ENCODE measurements at regions not wholly inside any gene's neighbourhood (a gene's known extent, or its start where the extent isn't known, plus 50 kb on each side); places are given as distances from the start of the nearest gene placed in this dataset.

DNA sequence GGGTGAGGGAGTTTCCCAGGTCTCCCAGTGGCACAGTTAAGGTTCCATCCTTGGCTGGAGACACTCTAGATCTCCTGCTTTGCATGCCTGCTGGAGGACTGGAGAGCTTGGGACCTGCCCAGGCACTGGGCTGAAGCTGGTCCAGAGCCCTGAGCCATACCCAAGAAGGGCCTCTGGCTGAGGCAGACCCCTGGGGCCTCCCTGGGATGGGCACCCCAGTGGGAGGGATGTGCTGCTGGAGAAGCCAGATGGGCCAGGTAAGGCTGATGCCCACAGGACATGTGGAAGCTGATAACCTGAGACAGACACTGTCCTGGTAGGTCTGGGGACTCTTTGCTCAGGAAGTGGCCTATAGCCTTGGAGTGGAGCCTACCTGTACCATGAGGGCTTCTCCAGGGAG is 160.7 kb downstream of the TFCP2L1 start:
- DNase-seq: no peak

DNA sequence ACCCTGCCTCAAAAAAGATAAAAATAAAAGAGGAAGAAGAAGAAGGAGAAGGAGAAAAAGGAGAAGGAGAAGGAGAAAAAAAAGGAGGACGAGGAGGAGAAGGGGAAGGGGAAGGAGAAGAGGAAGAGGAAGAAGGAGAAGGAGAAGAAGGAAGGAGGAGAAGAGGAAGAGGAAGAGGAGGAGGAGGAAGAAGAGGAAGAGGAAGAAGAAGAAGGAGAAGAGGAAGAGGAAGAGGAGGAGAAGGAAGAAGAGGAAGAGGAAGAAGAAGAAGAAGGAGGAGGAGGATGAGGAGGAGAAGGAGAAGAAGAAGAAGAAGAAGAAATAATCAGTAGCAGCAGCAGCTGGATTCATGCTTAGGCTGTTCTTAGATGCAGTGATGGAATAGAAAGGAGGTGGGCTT is 159.7 kb downstream of the TFCP2L1 start:
- DNase-seq: no peak

DNA sequence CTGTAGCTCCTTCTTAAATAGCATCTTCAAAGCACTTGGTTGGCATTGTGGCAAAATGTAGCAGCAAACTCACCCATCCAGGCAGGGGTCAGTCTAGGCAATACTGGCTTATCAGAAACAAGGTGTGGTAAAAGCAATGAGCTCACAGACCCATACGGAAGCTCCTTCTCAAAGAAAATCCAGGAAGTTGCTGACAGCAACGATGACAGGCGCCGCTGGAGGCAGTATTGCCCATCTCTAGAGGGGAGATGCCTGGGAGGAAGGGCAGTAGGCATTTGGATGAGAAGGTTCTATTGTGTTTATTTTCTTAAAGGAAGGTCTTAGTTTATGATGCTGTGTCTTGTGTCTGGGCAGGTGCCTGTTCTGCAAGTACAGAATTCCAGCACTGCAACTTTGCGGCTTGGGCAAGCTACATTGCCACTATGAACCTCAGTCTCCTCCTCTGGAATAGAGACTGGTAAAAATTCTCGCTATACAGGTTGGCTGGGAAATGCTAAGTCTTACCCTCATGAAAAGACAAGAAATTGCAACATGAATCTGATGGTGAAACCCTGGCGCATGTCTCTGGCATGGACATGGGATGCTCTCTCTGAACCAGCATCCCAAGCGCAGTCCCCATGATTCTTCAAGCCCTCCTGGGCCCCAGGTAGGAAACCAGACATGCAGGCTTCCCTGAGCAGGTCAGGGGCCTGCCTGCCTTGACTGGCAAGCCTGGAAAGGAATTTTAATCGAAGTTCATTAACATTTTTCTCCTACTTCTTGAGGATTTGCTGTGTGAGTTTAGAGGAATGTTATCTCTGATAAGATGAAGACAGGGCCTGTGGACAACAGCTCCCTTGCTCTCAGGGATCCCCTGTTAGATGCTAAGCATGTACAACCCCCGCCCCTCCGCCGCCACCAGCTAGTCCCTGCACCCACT is 156.0 kb downstream of the TFCP2L1 start:
- peak; percentile 76 for DNase-seq

DNA sequence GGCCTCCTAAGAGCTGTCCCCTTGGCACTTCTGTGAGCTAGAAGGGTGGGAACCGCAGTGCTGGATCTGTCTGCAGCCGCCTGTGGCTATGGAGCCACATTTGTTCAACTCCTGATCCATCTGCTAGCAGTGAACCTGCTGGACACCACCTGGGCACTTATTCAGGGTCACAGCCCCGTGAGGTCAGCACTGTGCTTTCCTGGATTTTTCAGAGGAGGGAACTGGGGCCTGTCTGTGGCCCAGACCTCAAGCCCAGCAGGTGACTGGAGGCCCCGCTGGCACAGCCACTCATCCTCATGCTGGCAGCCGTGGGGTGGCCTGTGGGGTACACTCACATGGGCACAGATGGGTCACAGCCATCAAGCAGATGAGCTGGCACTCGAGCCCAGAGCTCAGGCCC is 155.3 kb downstream of the TFCP2L1 start:
- DNase-seq: no peak

DNA sequence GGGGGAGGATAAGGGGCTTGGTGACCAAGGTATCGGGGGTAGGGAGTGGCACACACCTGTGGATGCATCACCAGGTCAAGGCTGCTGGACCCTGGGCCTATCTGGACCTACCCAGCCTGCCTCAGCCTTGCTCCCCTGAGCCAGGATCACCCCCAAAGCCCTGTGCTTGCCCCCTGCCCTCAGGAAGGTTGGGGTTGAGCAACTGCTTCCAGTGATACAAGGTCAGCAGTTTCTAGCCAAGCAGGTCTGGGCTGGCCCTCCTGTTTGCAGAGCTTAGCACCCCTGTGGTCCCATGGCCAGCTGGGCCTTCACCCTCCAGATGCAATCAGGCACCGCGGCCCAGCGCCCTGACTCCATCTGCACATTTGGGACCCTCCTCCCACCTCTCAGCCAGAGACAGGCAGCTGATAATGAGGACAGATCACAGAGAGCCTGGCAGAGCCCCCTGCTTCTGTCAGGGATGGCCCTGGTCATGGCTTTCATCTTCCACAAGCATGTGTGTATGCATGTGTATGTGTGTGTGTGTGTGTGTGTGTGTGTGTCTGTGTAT is 154.6 kb downstream of the TFCP2L1 start:
- DNase-seq: no peak

DNA sequence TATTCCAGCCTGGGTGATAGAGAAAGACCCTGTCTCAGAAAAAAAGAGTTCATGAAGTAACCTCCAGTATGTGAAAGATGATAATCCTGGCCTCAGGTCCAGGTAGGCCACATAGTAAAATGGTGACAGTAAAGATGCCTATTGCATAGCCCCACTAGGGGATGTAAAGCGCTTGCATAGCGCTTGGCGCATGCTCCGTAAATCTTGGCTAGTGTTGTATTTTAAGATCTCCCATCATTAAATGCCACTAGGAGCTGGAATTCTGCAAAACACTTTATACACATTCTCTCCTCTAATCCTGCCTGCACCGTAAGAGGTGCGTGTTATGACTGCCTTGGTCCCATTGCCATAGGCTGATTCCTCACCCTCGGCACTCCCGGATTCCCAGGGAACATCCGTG is 153.6 kb downstream of the TFCP2L1 start:
- no peak for DNase-seq

DNA sequence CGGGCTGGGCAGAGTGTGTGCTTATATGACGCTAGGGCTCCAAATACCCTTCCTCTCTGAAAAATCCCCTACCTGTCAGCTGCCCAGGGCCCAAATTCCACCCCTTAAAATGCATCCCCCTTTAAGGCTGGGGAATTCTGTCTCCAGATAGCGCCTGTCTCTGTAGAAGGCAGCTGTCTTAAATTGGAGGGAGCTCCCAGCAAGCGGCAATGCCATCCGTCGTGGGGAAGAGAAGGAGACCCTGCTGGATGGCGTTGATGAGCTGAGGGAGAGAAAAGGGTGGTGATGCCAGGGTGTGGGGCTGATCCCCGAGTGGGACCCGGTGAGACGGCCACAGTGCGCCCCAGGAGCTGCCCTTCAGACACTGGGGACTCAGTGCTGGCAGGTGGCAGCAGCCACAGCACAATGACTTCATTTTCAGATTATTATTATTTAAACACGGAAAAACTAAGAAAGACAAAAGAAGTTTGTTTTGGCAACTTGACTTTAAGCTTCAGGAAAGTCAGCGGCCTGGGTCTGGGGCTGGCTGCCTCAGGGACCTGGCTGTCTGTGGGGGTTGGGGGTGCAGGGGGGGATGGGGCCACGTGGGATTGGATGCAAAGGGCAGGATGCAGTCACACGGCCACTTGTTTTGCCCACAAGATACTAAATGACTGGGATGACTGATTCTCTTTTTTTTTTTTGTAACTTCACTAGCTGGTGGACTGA is 152.8 kb downstream of the TFCP2L1 start:
- DNase-seq: no peak

DNA sequence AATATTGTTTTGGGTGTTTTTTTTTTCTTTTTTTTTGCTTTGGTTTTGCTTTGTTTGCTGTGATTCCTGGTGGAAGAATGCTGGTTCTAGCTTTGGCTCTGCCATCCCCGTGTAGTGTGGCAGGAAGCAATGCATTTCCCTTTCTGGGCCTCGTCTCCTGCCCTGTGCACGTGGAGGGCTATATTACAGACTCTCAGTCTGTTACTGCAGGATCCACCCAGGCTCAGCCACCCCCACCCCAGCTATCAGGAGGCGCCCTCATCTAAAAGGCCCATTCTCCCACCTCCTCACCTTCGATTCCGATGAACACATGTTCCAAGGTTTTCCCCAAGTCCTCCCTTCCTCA is 152.3 kb downstream of the TFCP2L1 start:
- DNase-seq: no peak

DNA sequence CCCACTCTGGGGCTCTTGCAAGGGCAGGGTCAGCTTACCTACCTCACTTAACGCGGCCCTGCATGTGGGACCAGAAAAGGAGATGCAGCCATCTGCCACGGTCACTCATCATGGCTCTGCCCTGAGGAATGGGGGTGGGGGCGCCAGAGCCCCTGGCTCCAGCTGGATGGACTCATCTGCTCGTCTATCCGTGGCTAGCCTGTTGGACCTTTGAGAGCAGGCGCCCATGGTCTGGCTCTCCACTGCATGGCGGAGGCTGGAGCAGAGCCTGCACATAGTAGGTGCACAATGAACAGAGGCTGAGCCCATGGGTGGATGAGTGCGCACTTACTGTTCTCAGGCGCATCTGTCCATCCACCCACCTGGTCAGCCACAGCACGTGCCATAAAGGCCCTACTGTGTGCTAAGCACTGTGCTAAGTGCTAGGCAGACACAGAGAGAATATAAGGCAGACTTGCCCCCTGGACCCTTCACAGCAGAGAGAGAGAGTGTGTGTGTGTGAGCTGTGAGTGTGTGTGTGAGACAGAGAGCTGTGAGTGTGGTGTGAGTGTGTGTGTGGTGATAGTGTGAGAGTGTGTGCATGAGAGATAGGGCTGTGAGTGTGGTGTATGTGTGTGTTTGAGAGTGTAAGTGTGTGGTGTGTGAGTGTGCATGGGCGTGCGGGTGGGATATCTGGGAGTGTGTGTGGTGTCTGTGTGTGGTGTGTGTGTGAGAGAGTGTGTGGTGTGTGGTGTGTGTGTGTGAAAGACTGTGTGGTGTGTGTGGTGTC is 151.3 kb downstream of the TFCP2L1 start:
- DNase-seq: no peak

DNA sequence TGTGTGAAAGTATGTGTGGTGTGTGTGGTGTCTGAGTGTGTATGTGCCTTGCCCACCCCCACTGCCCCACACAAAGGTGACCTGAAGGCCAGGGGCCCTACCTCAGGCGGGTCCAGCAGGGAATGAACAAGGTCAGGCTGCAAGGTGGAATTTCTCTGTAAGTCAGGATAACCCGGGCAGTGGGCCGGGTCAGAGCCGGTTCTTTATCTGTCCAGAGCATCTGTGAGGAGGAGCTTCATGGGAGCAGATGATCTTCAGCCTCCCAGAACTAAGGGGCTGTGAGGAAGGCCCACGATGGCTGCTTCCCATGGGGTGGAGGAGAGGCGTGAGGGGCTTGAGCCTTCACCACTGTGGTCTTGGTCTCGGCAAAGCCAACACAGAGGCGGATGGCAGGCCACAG is 150.3 kb downstream of the TFCP2L1 start:
- peak; percentile 41 for DNase-seq

DNA sequence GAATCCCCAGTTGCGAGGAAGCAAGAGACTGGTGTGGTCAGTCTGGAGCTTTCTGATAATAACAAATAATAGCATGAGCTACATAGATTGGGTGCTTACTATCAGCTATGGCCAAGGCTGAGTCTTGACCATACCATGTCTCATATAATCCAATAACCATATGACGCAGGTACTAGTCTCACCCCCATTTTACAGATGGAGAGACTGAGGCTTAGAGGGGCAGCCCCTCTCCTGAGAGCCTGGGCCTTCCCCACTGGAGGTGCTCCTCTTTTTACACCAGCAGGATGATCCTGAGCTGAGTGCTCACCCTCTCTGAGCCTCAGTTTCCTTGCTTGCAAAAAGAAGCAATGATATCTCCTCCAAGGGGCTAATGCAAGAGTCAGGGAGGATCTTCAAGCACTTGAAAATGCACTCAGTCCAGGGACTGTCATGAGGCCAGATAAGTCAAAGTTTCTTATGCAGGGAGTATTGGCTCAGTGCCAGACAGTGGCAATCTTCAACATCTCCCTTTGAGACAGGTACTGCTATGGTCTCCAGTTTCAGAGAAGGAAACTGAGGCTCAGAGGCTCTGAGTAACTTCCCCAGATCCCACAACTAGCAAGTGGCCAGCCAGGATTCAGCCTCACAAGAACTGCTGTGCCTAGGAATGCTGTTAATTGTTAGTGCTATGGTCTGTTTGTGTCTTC is 149.7 kb downstream of the TFCP2L1 start:
- DNase-seq: peak; percentile 39

DNA sequence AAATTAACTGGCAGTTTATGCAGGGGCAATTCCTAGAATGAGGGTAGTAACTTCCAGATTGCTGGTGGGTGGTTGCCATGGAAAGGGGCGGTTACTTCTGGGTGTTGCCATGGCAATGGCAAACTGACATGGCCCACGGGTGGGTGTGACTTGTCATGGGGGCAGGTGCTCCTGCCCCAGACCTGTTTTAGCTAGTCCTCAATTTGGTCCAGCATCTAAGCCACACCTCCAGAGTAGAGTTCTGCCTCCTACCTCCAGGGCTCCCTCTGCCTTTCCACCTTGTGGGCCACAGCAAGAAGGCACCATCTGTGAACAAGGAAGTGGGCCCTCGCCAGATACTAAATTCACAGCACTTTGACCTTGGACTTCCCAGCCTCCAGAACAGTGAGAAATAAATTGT is 148.7 kb downstream of the TFCP2L1 start:
- DNase-seq: peak; percentile 47

DNA sequence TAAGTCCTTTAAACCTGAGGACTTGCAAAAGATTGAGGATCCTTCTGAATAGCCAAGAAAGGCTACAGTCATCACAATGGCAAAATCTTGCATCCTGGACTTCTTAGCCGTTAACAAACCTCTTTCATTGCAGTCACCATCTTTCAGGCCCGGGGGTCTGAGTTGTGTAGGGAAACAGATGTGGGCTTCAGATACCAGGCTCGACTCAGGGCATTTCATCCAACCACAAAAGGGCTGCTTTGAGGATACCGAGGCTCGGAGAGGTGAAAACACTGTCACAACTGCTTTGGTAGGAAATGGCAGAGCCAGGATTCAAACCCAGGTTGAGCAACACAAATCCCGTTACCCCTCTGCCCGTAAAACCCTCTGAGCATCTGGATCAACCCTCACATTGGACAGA is 147.4 kb downstream of the TFCP2L1 start:
- peak; percentile 12 for DNase-seq

DNA sequence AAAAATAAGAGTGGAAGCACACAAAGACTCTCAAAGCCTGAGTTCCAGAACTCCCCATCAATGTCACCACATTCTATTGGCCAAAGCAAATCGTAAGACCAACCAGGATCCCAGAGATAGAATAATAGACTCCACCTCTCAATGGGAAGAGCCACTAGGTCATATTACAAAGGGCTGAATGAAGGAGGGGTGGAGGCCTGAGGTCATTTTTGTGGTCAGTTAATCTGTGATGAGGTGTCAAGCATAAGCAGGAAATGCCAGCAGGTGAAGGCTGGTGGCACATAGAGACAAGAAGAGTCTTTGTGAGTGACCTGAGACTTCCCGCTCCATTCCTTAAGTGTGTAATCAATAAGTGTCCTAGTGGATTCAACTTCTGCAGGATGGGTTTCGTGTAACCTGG is 144.3 kb downstream of the TFCP2L1 start:
- no peak for DNase-seq

DNA sequence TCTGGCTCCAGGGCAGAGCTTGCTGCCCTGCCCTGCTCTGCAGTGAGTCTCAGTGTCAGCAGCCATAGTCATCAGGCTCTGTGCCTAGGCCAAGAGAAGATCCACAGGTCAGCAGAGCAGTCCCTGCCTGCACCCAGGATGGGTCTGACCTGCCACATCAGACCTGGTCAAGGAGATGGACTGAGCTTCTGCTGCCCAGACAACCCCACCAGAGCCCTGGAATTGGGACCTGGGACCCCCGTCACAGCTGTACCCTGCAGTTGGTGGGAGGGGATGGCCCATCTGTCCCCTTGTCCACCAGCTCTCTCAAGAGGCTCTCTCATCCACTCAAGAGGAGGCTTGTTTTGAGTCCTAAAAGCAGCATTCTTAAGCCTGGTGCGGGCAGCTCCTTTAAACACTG is 142.6 kb downstream of the TFCP2L1 start:
- DNase-seq: no peak

DNA sequence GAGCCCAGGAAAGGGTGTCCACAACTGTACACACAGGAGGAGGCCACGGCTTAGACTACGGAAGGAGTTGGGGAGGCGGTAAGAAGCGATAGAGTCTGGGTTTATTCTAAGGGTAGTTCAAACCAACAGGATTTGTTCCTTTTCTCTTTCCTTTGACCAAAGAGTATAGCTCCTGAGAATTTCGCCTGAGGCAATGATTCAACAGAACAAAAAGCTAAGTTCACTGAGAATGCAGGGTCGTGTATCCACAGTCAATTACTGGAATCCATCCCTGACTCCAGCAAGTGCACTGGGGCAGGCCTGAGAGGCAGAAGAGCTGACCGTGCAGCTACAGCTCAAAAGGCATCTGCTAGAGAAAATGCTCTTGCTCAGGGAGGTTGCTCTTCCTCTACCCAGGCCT is 140.9 kb downstream of the TFCP2L1 start:
- DNase-seq: no peak

DNA sequence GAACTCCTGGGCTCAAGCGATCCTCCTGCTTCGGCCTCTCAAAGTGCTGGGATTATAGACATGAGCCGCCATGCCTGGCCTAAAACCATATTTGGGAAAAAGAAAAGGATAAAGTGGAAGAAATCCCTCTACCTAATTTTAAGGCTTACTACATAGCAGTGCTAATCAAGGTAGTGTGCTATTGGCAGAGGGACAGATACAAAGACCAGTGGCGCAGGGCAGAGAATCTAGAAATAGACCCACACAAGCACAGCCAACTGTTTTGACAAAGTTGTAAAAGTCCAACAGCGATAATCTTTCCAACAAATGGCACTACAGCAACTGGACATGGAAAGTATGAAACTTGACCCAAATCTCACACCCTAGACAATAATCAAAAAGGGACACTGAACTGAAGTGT is 138.4 kb downstream of the TFCP2L1 start:
- no peak for DNase-seq

DNA sequence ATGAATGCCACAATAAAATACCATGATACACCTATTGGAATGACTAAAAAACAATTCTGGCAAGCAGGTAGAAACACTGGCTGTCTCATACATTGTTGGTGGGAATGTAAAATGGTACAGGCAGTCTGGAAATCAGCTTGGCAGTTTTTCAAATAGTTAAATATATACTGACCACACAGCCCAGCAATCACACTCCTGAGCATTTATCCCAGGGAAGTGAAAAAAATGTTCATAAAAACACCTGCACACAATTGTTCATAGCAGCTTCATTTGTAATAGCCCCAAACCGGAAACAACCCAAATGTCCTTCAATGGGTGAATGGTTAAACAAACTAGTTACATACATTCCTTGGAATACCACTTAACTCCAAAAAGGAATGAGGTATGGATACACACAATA is 137.2 kb downstream of the TFCP2L1 start:
- no peak for DNase-seq

DNA sequence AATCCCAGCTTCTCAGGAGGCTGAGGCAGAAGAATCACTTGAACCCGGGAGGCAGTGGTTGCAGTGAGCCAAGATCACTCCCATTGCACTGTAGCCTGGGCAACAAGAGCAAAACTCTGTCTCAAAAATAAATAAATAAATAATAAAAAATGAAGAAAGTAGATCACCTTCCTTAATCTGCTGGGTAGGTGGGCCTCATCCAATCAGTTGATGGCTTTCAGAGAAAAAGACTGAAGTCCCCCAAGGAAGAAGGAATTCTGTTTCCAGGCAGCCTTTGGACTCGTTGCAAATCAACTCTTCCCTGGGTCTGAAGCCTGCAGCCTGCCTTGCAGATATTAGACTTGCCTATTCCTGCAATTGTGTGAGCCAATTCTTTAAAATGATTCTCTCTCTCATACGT is 136.5 kb downstream of the TFCP2L1 start:
- DNase-seq: no peak

DNA sequence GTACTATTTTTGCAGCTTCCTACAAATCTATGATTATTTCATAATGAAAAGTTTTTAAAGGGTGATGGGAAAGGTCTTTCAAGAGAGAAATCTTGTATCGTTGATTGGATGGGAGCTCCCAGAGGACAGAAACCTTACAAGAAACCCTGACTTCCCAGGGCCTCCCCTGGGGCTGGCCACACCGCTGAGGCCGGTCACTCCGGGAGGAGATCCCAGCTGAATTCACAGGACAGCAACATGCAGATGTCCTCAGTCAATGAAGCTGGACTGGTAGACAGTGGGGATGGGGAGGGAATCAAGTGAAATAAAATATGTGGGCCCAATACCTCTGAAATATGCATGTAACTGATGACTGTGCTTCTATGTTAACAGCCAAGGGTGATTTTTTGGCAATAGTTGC is 135.6 kb downstream of the TFCP2L1 start:
- no peak for DNase-seq

DNA sequence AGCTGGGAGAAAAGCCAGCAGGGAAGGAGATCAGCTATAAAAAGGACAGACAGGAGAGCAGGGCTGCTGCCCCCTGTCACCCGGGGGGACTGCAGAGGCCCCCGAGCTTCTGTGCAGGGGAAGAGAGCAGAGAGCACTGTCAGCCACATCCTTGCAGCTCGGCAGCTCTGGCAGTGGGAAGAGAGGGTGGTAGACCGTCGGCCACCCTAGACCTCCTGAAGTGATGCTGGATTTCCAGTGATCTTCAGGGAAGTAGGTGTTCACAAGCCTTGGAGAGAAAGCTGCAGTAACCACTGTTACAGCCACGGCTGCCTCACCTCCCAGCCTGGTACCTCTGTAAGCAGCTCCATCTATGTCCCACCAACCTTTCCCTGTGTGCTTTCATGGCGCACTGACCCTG is 134.9 kb downstream of the TFCP2L1 start:
- no peak for DNase-seq

DNA sequence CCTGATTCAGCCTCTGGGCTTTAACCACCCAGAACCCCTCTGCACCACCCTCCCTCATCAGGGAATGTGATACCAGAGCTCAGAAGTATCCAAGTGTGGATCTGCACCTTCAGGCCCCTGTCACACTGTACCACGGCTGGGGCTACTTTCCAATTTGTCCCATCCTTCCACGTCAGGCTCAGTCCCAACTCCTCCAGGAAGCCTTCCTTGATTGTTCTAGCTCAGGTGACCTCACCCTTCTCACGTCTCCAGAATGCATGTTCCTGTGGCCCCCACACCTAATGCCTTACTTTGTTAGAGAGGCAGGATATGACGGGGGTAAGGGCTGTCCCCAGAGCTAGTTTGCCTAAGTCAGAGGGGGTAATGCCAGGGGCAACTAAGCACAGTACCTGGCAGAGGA is 134.3 kb downstream of the TFCP2L1 start:
- no peak for DNase-seq

Measured in hematopoietic multipotent progenitor cell treated with erythropoietin and hydrocortisone succinate and interleukin-3 and kit ligand, for 8 days (in vitro differentiated cells).